IMR-90 (cell line): ENCODE measurements at regions not wholly inside any gene's neighbourhood (a gene's known extent, or its start where the extent isn't known, plus 50 kb on each side); places are given as distances from the start of the nearest gene placed in this dataset.

ENCODE experiments used
- ATAC-seq: fragments of 200-7000 bp; cut with Tn5 transposase; 2 replicates; pipeline ENCODE4 v1.9.1; 2020; ENCODE audit warnings: low read depth, mild to moderate bottlenecking, moderate library complexity
- BruUV-seq: library from RNA; stranded (reverse); fragments of 400-500 nt; replicated peaks from 2 replicates; lab custom pipeline; 2021; lab: Mats Ljungman, UMichigan
- CTCF ChIA-PET: fragments of 300-600 bp; formaldehyde crosslinking; extraction: SDS; loops from one replicate; lab custom pipeline; 2021; ENCODE audit warnings: antibody characterized with exemption; lab: Yijun Ruan, JAX
- POLR2A ChIA-PET: fragments of 300-600 bp; sonication (Branson Sonifier 250); formaldehyde crosslinking; loops from one replicate; lab custom pipeline; 2022; ENCODE audit warnings: antibody characterized with exemption; ENCODE audit not compliant: unreplicated experiment; lab: Charles Lee
- DNase-seq: peaks from one replicate; pipeline ENCODE4 v3.0.0; 2013
- H2AFZ ChIP-seq: replicated peaks from 2 replicates; pipeline ENCODE3; 2013; ENCODE audit warnings: low read length, mild to moderate bottlenecking; ENCODE audit not compliant: poor library complexity
- H2AK5ac ChIP-seq: 2 replicates; pipeline ENCODE4 v1.6.1; 2013; ENCODE audit warnings: low read depth, low read length, inconsistent platforms
- H2AK9ac ChIP-seq: replicated peaks from 2 replicates; pipeline ENCODE3; 2013; ENCODE audit warnings: mild to moderate bottlenecking, low read depth, low read length, moderate library complexity; ENCODE audit not compliant: poor library complexity
- H2BK120ac ChIP-seq: 2 replicates; pipeline ENCODE4 v1.6.1; 2013; ENCODE audit warnings: low read depth, low read length, inconsistent platforms
- H2BK15ac ChIP-seq: 3 replicates; pipeline ENCODE4 v1.6.1; 2013; ENCODE audit warnings: low read depth, low read length, inconsistent platforms
- H2BK20ac ChIP-seq: 2 replicates; pipeline ENCODE4 v1.6.1; 2013; ENCODE audit warnings: low read depth, mild to moderate bottlenecking, inconsistent platforms, low read length, moderate library complexity
- H2BK5ac ChIP-seq: 2 replicates; pipeline ENCODE4 v1.6.1; 2013; ENCODE audit warnings: mild to moderate bottlenecking, low read depth, low read length, inconsistent platforms; ENCODE audit not compliant: poor library complexity, severe bottlenecking
- H3K14ac ChIP-seq: replicated peaks from 2 replicates; pipeline ENCODE4 v1.6.1; 2013; ENCODE audit warnings: low read depth, low read length, inconsistent platforms
- H3K18ac ChIP-seq: 2 replicates; pipeline ENCODE4 v1.6.1; 2013; ENCODE audit warnings: low read depth, low read length, control low read depth
- H3K23ac ChIP-seq: 2 replicates; pipeline ENCODE4 v1.6.1; 2013; ENCODE audit warnings: low read depth, low read length, inconsistent platforms
- H3K27ac ChIP-seq: 2 replicates; pipeline ENCODE4 v1.5.1; 2013; ENCODE audit warnings: mild to moderate bottlenecking, control low read depth, low read length; ENCODE audit not compliant: insufficient read depth
- H3K27me3 ChIP-seq: 2 replicates; pipeline ENCODE4 v1.6.1; 2013; ENCODE audit warnings: low read length; ENCODE audit not compliant: control insufficient read depth, insufficient read depth
- H3K36me3 ChIP-seq: 2 replicates; pipeline ENCODE4 v1.6.1; 2013; ENCODE audit warnings: low read length, mixed read lengths; ENCODE audit not compliant: control insufficient read depth, insufficient read depth
- H3K4ac ChIP-seq: 2 replicates; pipeline ENCODE4 v1.6.1; 2013; ENCODE audit warnings: low read depth, low read length, inconsistent platforms
- H3K4me1 ChIP-seq: 2 replicates; pipeline ENCODE4 v1.6.1; 2013; ENCODE audit warnings: low read length, mixed read lengths; ENCODE audit not compliant: control insufficient read depth, insufficient read depth
- H3K4me2 ChIP-seq: 2 replicates; pipeline ENCODE4 v1.6.1; 2013; ENCODE audit warnings: low read depth, mild to moderate bottlenecking, control low read depth, low read length, moderate library complexity
- H3K4me3 ChIP-seq: 2 replicates; pipeline ENCODE4 v1.5.1; 2013; ENCODE audit warnings: low read depth, mild to moderate bottlenecking, control low read depth, low read length, moderate library complexity; ENCODE audit not compliant: insufficient read depth
- H3K56ac ChIP-seq: 2 replicates; pipeline ENCODE4 v1.6.1; 2013; ENCODE audit warnings: low read length, inconsistent platforms; ENCODE audit not compliant: insufficient read depth; ENCODE audit errors: extremely low read depth
- H3K79me1 ChIP-seq, 2 experiments: 2 replicates each; pipeline ENCODE4 v1.6.1; 2013; ENCODE audit warnings: low read length in 2 of 2, inconsistent platforms in 1 of 2, low read depth in 1 of 2
- H3K9ac ChIP-seq: 2 replicates; pipeline ENCODE4 v1.6.1; 2013; ENCODE audit warnings: low read depth, low read length, control low read depth
- H3K9me1 ChIP-seq: 2 replicates; pipeline ENCODE4 v1.6.1; 2013; ENCODE audit warnings: low read length, inconsistent platforms; ENCODE audit not compliant: insufficient read depth
- H3K9me3 ChIP-seq: 2 replicates; pipeline ENCODE4 v1.6.1; 2013; ENCODE audit warnings: low read length; ENCODE audit not compliant: control insufficient read depth, insufficient read depth
- H4K20me1 ChIP-seq: 2 replicates; pipeline ENCODE4 v1.6.1; 2013; ENCODE audit warnings: low read length, inconsistent platforms; ENCODE audit not compliant: insufficient read depth
- H4K5ac ChIP-seq: 2 replicates; pipeline ENCODE4 v1.6.1; 2013; ENCODE audit warnings: mild to moderate bottlenecking, low read depth, low read length, control low read depth
- H4K8ac ChIP-seq, 2 experiments: 2 replicates each; pipeline ENCODE4 v1.6.1; 2013; ENCODE audit warnings: low read depth in 2 of 2, low read length in 2 of 2, control low read depth in 1 of 2, inconsistent platforms in 1 of 2
- H4K91ac ChIP-seq: 2 replicates; pipeline ENCODE4 v1.6.1; 2013; ENCODE audit warnings: low read depth, low read length, inconsistent platforms; ENCODE audit not compliant: insufficient read depth
- MAFK ChIP-seq: IDR thresholded peaks from 2 replicates; pipeline ENCODE4 v1.6.1; 2012; ENCODE audit warnings: low read depth, low read length, improper control_type of control experiment
- MXI1 ChIP-seq: IDR thresholded peaks from 2 replicates; pipeline ENCODE4 v1.6.1; 2012; ENCODE audit warnings: low read depth, mild to moderate bottlenecking, low read length, moderate library complexity, borderline replicate concordance
- RAD21 ChIP-seq: IDR thresholded peaks from 2 replicates; pipeline ENCODE4 v1.6.1; 2012; ENCODE audit warnings: low read length, improper control_type of control experiment
- WGBS, 2 experiments: methylation state at CpG; one replicate each; pipeline versions ENCODE4 v1.1.5 to v1.1.7; 2013; ENCODE audit warnings: missing lambda C conversion rate in 2 of 2; ENCODE audit not compliant: insufficient read length in 1 of 2; ENCODE audit errors: extremely low coverage in 2 of 2; 5-methylcytosine and 5-hydroxymethylcytosine counted together
- dilution Hi-C: fragments of 300-500 bp; cut with HindIII; formaldehyde crosslinking; loops from one replicate; pipeline ENCODE4 v1.14.3; 2018; ENCODE audit warnings: low sequenced_read_pairs; ENCODE audit not compliant: unreplicated experiment
- in situ Hi-C: fragments of 300-500 bp; cut with MboI; formaldehyde crosslinking; loops from 3 replicates; pipeline ENCODE4 v1.14.3; 2019; ENCODE audit warnings: low sequenced_read_pairs, inconsistent platforms, mixed read lengths
- intact Hi-C: fragments of 100-400 bp; cut with micrococcal nuclease; formaldehyde crosslinking; loops from 2 replicates; pipeline ENCODE4 v1.10.0; 2022

- H3K23ac ChIP-seq: no peak overlapping the region
- no peaks in the 10 kb centered on the region for H3K27me3 ChIP-seq
- peak overlapping the region; percentile 63 for H2BK120ac ChIP-seq
- dilution Hi-C loops (no loop called here), in situ Hi-C loops (no loop called here), intact Hi-C loops (no loop called here)
- 100% methylated on average over 1 of the region's 5 CpGs; no CpG with 5 or more reads in 1 of the 2 experiments for WGBS, 2 experiments
- no peaks in the 10 kb centered on the region for H4K20me1 ChIP-seq
- ChIA-PET CTCF (no interaction called here), POLR2A (no interaction called here)
- peak overlapping the region in 1 of 2 experiments; percentile 55; a peak in 1 of 4 replicates for H4K8ac ChIP-seq
- no peak overlapping the region for H2AK9ac ChIP-seq
- H2BK15ac ChIP-seq: peak overlapping the region; percentile 78
- H3K18ac ChIP-seq: peak overlapping the region; percentile 55
- DNase-seq: no peak
- H2BK20ac ChIP-seq: peak overlapping the region; percentile 84
- no peaks in the 10 kb centered on the region for H3K79me1 ChIP-seq
- H3K4me1 ChIP-seq: peaks cover 19% of the 10 kb centered on the region
- no TSS peak for BruUV-seq
- no peaks in the 10 kb centered on the region for H3K9me3 ChIP-seq
- H3K4me3 ChIP-seq: no peak overlapping the region
- H3K9me1 ChIP-seq: peaks cover 10% of the 10 kb centered on the region; the same call in 1 of the 2 replicates
- peak overlapping the region; percentile 19; the same call in 1 of the 2 replicates for H4K91ac ChIP-seq
- ATAC-seq: no peak
- H3K4me2 ChIP-seq: no peak overlapping the region
- no peaks in the 10 kb centered on the region for H3K36me3 ChIP-seq
- H2AK5ac ChIP-seq: peak overlapping the region; percentile 25; the same call in 1 of the 2 replicates
- no peak overlapping the region; the same call in 1 of the 2 replicates for H3K14ac ChIP-seq
- TF ChIP-seq MAFK (peak; percentile 98), MXI1 (no peak), RAD21 (no peak)
- no peak overlapping the region for H2AFZ ChIP-seq
- peak overlapping the region; percentile 29; the same call in 1 of the 2 replicates for H4K5ac ChIP-seq
- H2BK5ac ChIP-seq: peak overlapping the region; percentile 99
- no peak overlapping the region for H3K56ac ChIP-seq
- no peak overlapping the region; the same call in 1 of the 2 replicates for H3K27ac ChIP-seq
- peak overlapping the region; percentile 57; the same call in 1 of the 2 replicates for H3K4ac ChIP-seq
- no peak overlapping the region for H3K9ac ChIP-seq
These were observed 130.9 kb upstream of the TANK start for GRCh38 chr2:161029321-161029720.
